Hepatic stellate cell (primary cell): ENCODE measurements at regions not wholly inside any gene's neighbourhood (a gene's known extent, or its start where the extent isn't known, plus 50 kb on each side); places are given as distances from the start of the nearest gene placed in this dataset.

Experiments used
- DNase-seq: peaks from one replicate; pipeline ENCODE4 v3.0.0; 2011; ENCODE audit warnings: low spot score

DNA sequence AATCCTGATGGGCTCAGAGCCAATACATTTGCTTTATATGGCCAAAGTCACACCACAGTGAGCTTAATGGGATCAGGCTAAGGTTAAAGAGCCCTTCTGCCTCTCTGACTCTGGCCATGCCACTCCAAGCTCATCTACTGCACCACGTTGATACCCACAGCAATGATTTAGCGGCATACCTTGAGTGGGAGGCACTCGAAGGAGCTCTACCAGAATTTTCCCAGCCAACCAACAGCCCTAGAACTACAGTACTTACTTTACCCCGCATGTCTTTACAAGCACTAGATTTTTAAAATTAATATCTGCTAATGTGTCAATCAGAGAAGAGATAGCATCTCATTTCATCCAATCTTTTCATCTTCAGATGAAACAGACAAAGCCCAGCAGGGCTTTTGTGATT lies 300.5 kb downstream of the GRIN2B start:
- DNase-seq = no peak

DNA sequence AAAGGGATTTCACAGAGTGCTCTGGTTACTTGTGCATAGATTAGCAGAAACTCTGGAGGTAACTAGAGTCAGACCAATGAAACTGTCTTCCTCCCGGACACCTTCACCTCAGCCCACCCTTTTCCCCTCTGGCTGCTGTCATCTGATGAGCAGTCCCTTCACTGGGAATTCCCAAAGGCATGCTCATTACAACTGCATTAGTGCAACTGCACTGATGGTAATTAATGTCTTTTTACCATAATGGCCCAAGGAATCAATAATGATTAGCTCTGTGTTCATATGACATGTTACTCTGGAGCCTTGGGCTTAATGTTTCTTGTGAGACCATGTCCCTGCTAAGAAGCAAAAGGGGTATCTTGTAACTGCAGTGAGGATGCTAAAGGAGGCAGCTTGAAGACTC lies 304.5 kb downstream of the GRIN2B start:
- DNase-seq = no peak

DNA sequence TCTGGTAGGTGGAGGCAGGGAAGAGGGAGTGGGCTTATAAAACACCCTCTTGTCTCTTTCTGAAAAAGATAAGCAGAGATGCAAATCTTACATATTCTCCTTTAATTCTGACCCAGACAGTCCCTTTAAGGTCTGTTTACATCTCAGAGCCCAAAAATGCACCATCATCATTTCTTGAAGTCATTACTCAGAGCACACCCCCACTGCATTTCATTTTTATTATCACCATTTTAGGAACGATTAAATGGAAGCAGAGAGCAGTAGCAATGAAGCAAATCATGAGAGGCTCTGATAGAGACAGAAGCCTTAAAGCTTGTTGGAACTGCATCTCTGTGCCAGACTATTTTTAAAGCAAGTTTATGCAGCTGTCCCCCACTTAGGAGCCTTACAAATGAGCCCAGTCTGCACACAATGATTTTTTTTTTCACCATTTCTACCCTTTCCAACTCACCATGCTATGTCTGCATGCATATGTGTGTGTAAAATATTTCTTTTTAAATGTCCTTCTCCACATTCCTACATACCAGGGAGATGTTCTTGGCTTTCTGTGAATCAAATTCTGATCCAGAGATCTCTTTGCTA lies 311.0 kb downstream of the GRIN2B start:
- DNase-seq = no peak

DNA sequence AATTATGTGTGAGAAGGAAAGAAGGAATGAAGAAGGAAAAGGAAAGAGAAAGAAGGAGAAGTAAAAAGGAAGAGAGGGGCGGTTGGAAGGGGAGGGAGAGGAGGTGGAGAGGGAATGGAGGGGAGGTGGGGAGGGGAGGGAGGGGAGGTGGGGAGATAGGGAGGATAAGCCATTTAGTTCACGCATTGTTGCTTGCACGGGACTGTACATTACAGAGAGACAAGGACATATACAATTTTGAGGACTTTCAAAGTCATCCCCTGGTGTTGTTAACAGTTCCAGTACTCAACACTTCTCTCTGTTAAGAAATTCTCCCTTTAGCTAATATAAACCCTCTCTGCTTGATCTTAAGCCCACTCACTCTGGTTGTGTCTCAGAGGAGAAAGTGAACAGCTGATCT lies 312.5 kb downstream of the GRIN2B start:
- no peak for DNase-seq

DNA sequence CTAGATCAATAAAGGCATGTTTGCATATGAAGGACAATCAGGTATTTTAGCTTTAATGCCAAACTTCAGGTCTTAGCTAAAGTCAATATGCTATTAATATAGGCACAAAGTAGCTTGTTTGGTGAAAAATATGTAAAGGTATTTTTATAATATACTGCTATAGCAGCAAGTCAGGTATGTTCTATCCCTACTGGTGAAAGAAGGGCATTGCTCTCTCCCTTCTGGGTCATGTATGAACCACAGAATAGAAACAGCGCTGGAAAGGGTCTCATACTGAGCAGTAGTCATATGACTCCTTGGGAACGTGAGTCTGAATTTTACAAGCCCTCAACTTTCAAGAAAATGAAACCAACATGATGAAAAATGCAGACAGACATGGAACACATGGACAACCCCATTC lies 314.6 kb downstream of the GRIN2B start:
- no peak for DNase-seq

DNA sequence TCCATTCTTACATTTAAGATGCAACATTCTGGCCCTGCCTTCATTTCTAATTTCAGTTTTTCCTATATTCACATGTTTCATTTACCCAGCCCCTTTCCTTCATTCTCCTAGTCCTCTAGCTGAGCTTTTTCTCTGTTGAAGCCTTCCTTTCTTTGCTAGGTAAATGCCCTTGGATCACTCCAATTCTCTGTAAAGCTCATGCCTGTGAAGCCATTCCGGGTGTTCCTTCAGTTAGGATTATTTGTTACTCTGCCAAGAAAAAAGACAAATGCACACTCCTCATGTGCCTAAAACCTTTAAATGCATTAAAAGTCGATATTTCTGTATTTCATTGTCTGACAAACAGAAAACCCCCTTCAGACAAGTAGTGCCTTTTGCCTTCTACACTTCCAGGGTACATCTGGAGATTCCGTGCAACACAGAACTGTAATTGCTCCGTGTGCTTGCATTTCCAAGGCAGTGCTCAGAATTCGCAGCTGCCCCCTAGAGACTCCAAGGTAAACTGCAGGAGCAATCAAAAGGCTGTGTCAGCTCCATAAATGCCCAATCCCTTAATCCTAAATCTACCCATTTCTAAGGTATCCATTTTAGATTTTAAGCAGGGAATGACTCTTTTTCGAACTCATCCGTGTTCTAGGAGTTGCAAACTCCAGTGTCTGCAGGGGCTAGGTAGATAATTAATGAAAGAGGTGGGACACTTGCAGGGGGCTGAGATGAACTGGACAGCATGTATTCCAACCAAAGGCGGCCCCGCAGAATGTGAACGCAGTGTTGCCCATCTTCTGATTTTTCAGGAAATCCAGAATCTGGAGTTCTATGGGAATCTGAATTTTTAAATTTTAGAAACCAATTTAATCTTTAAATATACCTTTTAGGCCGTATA lies 320.2 kb downstream of the GRIN2B start:
- peak; percentile 16 for DNase-seq

DNA sequence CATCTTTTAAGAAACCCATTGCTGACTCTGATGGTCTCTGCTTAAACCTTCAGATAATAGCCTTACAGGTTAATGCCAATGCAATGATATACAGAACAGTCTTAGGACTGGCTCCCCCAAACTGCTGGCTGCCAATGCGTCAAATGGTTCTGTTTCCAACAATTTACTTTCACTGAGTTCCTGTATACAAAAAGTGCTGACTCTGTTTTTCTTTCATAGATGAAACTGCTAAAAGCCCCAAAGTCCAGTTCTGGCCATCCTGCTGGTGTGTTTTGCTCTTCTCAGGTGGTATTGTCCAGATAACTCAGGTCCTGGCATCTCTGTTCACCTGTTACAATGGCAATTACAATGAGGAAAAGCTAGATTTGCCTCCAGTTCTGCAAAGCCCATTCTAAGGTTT lies 326.9 kb downstream of the GRIN2B start:
- no peak for DNase-seq

DNA sequence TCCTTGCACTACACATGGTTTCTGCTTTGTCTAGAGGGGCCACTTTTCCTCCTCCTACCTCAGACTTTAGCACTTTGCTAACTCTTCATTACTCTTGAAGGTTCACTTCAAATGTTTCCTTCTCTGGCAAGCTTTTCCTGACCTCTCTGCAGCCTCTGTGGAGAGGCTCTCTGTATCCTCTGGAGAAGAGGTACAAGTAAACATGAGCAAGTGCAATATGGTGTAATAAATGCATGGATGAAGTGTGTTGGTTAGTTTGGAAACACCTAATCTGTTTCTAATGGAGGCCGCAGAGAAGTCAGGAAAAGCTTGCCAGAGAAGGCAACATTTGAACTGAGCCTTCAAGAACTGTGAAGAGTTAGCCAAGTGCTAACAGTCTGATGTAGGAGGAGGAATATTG lies 329.3 kb downstream of the GRIN2B start:
- no peak for DNase-seq

DNA sequence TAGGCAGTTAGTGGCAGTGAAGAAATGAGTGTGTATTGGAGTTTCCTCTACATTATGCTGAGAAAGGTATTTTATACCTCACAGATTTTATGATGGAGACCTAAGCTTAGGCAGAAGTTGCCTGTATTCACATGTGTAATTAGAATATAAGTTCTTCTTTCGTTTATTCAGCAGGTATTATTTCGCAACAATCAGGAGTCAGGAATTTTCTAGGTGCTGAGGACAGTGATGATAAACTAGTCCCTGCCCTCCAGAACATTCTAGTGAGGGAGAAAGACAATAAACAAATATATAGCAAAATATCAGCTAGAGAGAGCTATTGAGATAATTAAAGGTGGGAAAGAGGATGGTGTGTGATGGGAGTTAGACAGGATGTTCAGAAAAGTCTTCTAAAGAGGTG lies 345.7 kb downstream of the GRIN2B start:
- DNase-seq = no peak

DNA sequence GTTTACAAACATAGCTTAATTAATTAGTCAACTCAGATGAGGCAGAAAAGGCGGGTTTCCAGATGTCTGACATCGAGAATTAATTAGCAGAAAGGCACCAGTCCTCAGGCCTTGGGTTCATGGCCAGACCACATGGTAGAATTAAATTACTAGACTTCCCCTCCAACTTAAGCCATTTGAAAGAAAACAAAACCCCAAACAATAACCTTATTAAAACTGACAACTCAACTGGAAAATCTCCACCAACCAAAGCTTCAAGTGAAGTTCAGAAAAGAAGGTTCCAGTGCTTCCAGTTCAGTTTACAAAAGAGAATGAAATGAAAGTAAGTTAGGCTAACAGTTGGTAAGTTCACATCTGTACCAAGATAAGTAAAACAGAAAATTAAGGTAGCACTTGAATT lies 349.5 kb downstream of the GRIN2B start:
- DNase-seq = no peak

DNA sequence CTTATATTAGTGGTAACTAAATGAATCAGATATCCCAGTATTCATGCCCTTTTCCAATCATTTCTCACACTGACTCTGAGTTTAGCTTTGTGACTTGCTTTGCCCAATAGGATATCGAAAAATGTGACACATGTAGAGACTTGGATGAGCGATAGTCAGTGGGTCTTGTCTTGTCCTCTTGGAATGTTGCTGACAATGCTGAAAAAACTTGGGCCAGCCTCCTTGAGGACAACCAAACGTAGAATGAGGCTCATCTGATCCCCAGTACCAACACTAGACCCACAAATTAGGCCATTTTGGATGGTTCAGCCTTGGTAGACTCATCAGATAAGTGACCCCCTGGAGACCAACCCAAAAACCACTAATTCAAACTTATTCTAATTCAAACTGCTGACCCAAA lies 351.0 kb downstream of the GRIN2B start:
- DNase-seq = no peak

DNA sequence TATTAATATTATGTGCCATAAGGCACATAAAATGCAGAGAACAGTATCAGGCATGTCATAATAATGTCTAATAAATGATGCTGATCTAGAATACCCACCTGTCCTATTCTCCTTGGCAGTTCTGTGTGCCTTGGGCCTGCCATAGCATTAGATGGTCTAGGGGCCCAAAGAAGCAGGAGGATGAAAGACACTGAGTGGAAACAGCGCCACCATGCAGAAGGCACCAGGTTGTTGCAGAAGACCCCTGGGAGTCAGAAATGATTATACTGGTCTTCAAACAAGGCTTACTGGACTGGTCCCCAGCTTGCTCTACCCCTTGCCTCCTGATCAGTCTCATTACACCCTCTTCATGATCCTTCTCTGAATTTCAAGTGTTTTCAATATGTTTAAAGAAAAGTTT lies 353.3 kb downstream of the GRIN2B start:
- no peak for DNase-seq

DNA sequence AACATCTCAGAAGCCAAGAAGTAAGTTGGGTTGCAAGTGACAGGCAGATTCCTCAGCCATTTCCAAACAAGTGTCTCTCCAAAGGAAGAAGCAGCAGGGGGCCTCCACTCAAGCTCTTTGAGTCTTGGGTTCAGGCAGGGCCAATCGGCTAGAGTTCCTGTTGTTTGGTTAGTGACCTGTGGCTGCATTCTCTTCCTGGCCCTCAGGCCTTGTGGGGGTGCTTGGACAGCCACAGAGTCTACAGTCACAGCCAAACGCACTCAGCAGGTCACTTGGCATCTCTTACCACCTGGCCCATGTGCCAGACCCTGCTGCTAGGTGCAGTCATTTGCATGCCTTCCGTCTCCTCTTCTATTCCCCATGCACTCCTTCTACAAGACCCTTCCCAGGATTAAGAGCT lies 353.9 kb downstream of the GRIN2B start:
- DNase-seq = no peak

DNA sequence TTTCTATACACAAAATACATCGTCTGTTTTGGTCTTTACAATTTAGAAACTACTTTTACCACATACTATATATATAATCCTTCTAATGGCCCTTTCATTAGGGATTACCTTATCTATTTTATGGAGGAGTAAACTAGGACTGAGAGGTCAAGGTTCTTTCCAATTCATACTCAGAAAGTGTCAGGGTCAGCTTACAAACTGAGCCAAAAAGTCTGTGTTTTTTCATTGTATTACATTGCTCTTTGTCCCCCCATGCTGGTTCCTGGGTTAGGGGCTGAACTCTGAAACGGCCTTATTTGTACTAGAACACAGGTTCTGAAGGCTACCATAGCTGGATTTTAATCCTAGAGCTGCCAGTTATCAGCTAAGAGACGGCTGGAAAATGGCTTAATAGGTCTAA lies 368.1 kb downstream of the GRIN2B start:
- no peak for DNase-seq

DNA sequence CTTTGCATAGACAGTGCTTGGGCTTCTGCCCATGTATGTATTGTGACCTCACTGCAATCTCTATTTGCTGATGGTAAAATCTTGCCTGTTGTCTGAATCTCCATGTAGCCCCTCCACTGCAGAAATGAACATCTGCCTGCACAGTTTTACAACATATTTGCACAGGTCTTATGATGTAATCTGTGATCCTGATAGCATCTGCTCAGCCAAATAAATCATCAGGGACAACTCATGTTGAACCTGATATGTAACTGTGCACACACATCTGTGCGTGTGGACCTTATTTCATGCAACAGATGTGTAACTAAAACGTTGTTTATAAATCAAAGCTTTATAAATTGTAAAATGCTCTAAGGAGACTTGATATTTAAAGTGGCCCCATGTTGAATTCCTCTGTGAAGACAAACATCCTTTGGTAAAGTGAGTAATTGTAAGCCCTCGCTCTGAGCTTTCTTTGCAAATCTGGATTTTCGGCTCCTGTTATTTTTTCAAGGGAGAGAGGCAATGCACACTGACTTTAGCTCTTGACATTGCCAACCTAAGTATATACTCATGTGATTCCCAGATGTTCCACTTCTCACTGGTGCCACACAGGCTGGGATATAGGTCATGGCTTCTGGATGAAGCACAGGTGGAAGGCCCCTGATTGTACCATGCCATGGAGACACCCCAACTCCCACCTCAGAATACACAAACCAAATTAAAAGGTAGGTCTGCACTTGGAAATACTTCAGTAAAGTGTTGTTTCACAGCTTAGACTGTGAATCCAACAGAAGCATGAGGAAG lies 371.3 kb downstream of the GRIN2B start:
- DNase-seq = no peak

DNA sequence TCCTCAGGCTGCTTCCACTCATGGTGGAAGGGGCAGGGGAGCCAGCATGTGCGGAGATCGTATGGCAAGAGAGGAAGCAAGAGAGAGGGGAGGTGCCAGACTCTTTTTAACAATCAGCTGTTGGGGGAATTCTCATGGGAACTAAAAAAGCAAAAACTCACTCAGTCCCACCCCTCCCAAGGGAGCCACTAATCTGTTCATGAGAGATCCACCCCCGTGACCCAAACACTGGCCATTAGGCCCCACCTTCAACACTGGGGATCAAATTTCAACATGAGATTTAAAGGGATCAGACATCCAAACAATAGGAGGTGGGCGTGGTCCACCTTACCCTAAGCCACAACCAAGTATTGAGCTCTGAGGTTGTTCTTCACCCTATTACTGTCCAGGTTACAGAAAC lies 375.1 kb downstream of the GRIN2B start:
- no peak for DNase-seq

DNA sequence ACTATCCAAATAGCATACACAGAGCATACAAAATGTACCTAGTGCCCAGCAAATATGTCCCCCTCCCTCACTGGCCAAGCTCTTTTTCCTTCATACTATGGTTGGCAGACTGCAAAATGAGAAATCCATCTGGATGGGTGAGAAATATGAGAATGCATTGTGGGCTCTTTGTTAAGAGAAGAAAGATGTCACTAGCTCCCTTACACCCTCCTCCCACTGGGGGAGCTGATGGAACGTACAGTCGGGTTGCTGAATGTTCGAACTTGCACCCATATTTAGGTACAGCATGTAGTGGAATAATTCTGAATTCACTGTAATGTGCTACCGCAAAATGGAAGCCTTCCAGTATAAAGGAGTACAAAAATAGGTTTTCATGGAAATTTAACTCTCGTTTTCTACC lies 377.4 kb downstream of the GRIN2B start:
- DNase-seq = no peak

DNA sequence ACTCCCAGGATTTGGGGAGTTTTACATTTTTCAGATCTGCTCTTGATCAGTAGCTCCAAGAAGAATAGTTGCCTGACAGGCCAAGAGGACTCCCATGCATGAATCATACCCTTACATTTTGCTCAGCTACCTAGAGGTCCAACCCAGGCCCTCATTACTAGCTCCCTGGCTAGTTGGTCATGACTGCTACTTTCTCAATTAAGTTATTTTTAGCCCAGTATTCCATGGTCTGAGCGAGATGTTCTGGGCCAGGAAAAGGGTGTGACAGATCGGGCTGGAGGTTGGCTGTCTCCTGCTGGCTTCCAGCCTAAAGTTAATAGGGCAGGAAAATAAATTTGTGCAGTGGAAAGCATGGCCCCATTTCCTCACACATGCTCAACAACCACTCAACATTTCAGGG lies 379.2 kb downstream of the GRIN2B start:
- DNase-seq = no peak

DNA sequence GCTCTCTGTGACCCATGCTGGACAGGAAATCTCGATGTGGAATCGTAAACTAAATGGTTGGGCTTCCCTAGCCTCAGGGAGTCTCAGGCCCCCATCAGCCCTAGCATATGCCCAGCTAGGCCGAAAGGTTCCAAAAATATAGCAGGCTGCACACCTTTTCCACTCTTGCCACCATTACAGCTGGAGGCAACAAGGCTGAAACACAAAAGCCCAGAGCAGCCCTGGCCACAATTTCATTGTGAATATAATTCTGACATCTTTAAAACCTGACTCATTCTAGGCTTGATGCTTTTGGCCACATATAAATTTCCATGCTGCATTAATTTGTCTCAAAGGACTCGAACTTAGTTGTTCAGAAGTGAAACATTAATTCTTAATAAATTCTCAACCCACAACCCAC lies 382.2 kb downstream of the GRIN2B start:
- no peak for DNase-seq

DNA sequence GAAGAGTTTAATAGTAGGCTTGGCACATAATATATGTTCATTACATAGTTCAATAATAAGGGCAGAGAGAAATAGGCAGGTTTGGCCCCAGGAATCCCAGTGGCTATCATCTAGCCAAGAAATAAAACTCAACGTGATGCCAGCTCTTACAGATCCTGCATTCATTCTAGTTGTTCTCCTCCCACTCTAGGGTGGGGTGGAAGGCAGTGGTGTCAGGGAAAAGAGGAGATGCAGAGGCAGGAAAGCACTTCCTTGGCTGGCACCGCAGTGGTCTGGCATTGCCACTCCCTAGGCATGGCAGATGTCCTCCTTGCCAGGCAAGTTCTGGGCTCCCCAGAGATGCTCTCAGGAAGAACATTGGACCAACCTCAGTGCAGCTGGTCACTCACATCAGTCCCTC lies 383.6 kb downstream of the GRIN2B start:
- DNase-seq = no peak

DNA sequence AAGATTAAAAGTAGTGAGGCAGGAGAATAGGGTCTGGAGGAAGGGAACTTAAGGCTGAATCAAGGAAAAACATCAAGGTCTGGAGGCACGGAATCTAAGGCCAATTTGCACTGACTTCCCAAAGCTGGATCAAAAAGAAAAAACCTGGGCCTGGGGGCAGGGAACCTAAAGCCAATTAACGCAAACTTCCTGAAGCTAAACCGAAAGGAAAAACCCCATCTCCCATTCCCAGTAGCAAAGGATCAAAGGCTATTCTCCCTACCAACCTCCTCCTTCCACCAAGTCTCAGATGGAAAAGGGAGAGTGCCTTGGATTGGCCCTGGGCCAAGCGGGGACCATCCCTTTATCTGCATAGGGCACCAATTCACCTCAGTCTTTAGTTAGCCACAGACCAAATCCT lies 384.2 kb downstream of the GRIN2B start:
- DNase-seq = no peak

DNA sequence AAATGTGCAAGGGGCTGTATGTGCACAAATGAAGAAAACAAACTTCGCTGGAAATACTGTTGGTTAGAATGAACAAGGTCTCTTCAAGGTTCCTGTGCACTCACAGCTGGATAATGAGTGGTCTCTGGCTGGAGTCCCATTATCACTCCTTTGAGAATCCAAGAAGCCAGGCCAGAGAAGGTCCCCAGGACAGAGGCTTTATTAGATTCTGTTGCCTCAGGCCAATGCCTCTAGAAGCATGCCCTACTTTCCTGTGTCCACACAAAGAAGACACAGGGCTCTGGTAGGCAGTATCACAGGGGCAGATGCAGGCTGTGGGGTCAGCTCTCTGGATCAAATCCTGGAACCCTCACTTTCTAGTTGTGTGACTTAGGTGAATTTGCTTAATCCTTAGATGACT lies 384.7 kb downstream of the GRIN2B start:
- no peak for DNase-seq
